Smooth muscle cell (in vitro differentiated cells): ENCODE measurements at regions not wholly inside any gene's neighbourhood (a gene's known extent, or its start where the extent isn't known, plus 50 kb on each side); places are given as distances from the start of the nearest gene placed in this dataset.

ENCODE experiments used
- DNase-seq: peaks from one replicate; lab custom pipeline; 2025; ENCODE audit not compliant: unreplicated experiment; lab: John Stamatoyannopoulos, UW
- H2AFZ ChIP-seq: fragments of 200-600 bp; sonication (generic); 2 replicates; pipeline ENCODE4 v1.6.0; 2016; ENCODE audit warnings: antibody characterized with exemption, low read depth, mild to moderate bottlenecking
- H3F3A ChIP-seq: fragments of 200-600 bp; sonication (generic); 2 replicates; pipeline ENCODE4 v1.6.0; 2017; ENCODE audit warnings: antibody characterized with exemption, low read depth
- H3K27ac ChIP-seq: fragments of 200-600 bp; sonication (generic); 2 replicates; pipeline ENCODE4 v1.5.1; 2016; ENCODE audit warnings: low read depth, mild to moderate bottlenecking
- H3K27me3 ChIP-seq: fragments of 200-600 bp; sonication (generic); 2 replicates; pipeline ENCODE4 v1.6.1; 2016; ENCODE audit warnings: low read depth, mild to moderate bottlenecking
- H3K36me3 ChIP-seq: fragments of 200-600 bp; sonication (generic); 2 replicates; pipeline ENCODE4 v1.5.1; 2016; ENCODE audit warnings: low read depth
- H3K4me1 ChIP-seq: fragments of 200-600 bp; sonication (generic); 2 replicates; pipeline ENCODE4 v1.5.1; 2016; ENCODE audit warnings: low read depth
- H3K4me2 ChIP-seq: fragments of 200-600 bp; sonication (generic); 2 replicates; pipeline ENCODE4 v1.6.0; 2016; ENCODE audit warnings: mild to moderate bottlenecking
- H3K4me3 ChIP-seq: fragments of 200-600 bp; sonication (generic); 2 replicates; pipeline ENCODE4 v1.5.1; 2016; ENCODE audit warnings: mild to moderate bottlenecking
- H3K79me2 ChIP-seq: fragments of 200-600 bp; sonication (generic); 2 replicates; pipeline ENCODE4 v1.6.0; 2016; ENCODE audit warnings: low read depth, mild to moderate bottlenecking
- H3K9ac ChIP-seq: fragments of 200-600 bp; sonication (generic); 2 replicates; pipeline ENCODE4 v1.6.0; 2016; ENCODE audit warnings: low read depth
- H3K9me3 ChIP-seq: fragments of 200-600 bp; sonication (generic); replicated peaks from 2 replicates; pipeline ENCODE4 v1.5.1; 2016; ENCODE audit warnings: low read depth
- H4K20me1 ChIP-seq: fragments of 200-600 bp; sonication (generic); 2 replicates; pipeline ENCODE4 v1.6.0; 2016; ENCODE audit warnings: low read depth
- CTCF ChIP-seq: fragments of 200-600 bp; sonication (generic); IDR thresholded peaks from 2 replicates; pipeline ENCODE4 v1.5.1; 2017; ENCODE audit warnings: borderline replicate concordance, mild to moderate bottlenecking, antibody characterized with exemption; ENCODE audit not compliant: insufficient read depth, poor library complexity, severe bottlenecking
- WGBS: methylation state at CpG from one replicate; pipeline ENCODE4 v1.1.7; 2016; ENCODE audit warnings: low lambda C conversion rate; 5-methylcytosine and 5-hydroxymethylcytosine counted together

GRCh38 chr6:128713461-128713860, 169.5 kb upstream of the LAMA2 start:
- H3K27ac ChIP-seq, result no peak overlapping the region
- H3K27me3 ChIP-seq, result no peaks in the 10 kb centered on the region
- H3K4me3 ChIP-seq, result no peak overlapping the region
- no peak for TF ChIP-seq CTCF
- DNase-seq, result no peak
- H3K9me3 ChIP-seq, result no peaks in the 10 kb centered on the region
- H3F3A ChIP-seq, result no peaks in the 10 kb centered on the region
- H3K36me3 ChIP-seq, result no peaks in the 10 kb centered on the region
- H3K4me1 ChIP-seq, result no peaks in the 10 kb centered on the region
- H3K4me2 ChIP-seq, result peak overlapping the region; percentile 34
- no peak overlapping the region for H3K9ac ChIP-seq
- WGBS, result 61% methylated on average over 2 of the region's 2 CpGs
- no peaks in the 10 kb centered on the region for H3K79me2 ChIP-seq
- H4K20me1 ChIP-seq, result no peaks in the 10 kb centered on the region
- no peak overlapping the region for H2AFZ ChIP-seq

- WGBS, result 47% methylated on average over 1 of the region's 1 CpG
- Histone ChIP-seq H3K36me3 (no peaks in the 10 kb centered on the region), H3K9me3 (no peaks in the 10 kb centered on the region), H4K20me1 (no peaks in the 10 kb centered on the region), H3K4me1 (no peaks in the 10 kb centered on the region), H3K9ac (no peak overlapping the region), H3K27ac (peak overlapping the region; percentile 59), H3K4me2 (peak overlapping the region; percentile 34), H3K4me3 (no peak overlapping the region), H2AFZ (peak overlapping the region; percentile 61), H3F3A (no peaks in the 10 kb centered on the region), H3K27me3 (no peaks in the 10 kb centered on the region), H3K79me2 (no peaks in the 10 kb centered on the region)
- DNase-seq, result no peak
- TF ChIP-seq CTCF, result no peak
Observed at GRCh38 chr6:128712898-128713297, 170.0 kb upstream of the LAMA2 start.

GRCh38 chr6:128711149-128711548, 171.8 kb upstream of the LAMA2 start:
- Histone ChIP-seq H3K9ac (no peak overlapping the region), H3K9me3 (no peaks in the 10 kb centered on the region), H3K4me1 (no peaks in the 10 kb centered on the region), H3K4me2 (no peak overlapping the region), H4K20me1 (no peaks in the 10 kb centered on the region), H3K79me2 (no peaks in the 10 kb centered on the region), H3K4me3 (no peak overlapping the region), H3K27ac (no peak overlapping the region), H3K27me3 (no peaks in the 10 kb centered on the region), H3F3A (no peaks in the 10 kb centered on the region), H2AFZ (no peak overlapping the region), H3K36me3 (no peaks in the 10 kb centered on the region)
- TF ChIP-seq CTCF, result no peak
- DNase-seq, result no peak
- 93% methylated on average over 3 of the region's 3 CpGs for whole genome bisulfite sequencing

GRCh38 chr6:128710315-128710714, 172.6 kb upstream of the LAMA2 start:
- Histone ChIP-seq H3F3A (no peaks in the 10 kb centered on the region), H3K4me1 (no peaks in the 10 kb centered on the region), H3K9me3 (no peaks in the 10 kb centered on the region), H3K36me3 (no peaks in the 10 kb centered on the region), H3K9ac (no peak overlapping the region), H4K20me1 (no peaks in the 10 kb centered on the region), H3K27ac (no peak overlapping the region), H2AFZ (peak overlapping the region; percentile 53), H3K4me2 (no peak overlapping the region), H3K27me3 (no peaks in the 10 kb centered on the region), H3K4me3 (no peak overlapping the region), H3K79me2 (no peaks in the 10 kb centered on the region)
- WGBS, result 76% methylated on average over 2 of the region's 2 CpGs
- DNase-seq, result no peak
- no peak for TF ChIP-seq CTCF
